ENCODE measurements at regions not wholly inside any gene's neighbourhood (a gene's known extent, or its start where the extent isn't known, plus 50 kb on each side); places are given as distances from the start of the nearest gene placed in this dataset.

- TF ChIP-seq CTCF (IDR thresholded peaks at IDR 0.05; ENCODE audit: borderline replicate concordance, extremely low read depth, low read length, poor library complexity, severe bottlenecking), result no peak
- no peak for TF ChIP-seq EZH2 (IDR thresholded peaks at IDR 0.05; ENCODE audit: borderline replicate concordance, low read depth, low read length, severe bottlenecking)
These were observed 879.9 kb upstream of the CDH2 start for GRCh38 chr18:29056800-29057199.
